ENCODE measurements at regions not wholly inside any gene's neighbourhood (a gene's known extent, or its start where the extent isn't known, plus 50 kb on each side); places are given as distances from the start of the nearest gene placed in this dataset.

DNA sequence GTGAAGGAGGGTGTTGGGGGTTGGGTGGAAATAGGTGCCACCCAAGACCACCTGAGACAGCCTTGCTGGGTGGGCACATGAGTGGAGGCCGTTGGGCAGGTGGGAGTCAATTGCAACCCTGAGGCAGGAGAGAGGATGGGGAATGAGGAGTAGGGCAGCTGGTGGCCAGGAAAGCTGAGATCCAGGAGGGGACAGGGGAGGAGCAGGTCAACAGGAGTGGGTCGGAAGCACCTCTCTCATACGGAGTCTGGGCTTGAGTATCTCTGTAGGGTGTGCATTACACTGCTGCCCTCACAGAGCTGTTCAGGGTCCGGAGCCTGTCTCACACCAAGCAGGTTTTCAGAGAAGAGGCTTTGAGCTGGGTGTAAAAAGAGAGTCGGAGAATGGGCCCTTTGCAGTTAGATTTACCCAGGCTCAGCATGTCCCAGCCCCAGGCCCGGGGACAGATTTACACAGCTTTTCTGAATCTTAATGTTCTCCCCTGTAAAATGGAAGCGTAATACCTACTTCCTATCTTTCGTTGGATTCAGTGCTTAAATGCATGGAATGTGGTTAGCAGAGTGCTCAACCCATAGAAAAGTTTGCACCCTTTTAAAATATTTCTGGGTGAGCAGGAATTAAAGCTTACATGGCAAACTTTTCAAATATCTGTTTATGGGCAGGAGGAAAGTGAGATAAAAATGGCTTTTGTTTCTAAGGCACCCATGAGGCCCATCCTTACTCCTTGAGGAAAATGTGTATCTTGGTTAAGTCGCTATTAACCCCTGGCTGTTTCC lies 144.0 kb upstream of the MYCN start:
- DNase-seq = no peak

DNA sequence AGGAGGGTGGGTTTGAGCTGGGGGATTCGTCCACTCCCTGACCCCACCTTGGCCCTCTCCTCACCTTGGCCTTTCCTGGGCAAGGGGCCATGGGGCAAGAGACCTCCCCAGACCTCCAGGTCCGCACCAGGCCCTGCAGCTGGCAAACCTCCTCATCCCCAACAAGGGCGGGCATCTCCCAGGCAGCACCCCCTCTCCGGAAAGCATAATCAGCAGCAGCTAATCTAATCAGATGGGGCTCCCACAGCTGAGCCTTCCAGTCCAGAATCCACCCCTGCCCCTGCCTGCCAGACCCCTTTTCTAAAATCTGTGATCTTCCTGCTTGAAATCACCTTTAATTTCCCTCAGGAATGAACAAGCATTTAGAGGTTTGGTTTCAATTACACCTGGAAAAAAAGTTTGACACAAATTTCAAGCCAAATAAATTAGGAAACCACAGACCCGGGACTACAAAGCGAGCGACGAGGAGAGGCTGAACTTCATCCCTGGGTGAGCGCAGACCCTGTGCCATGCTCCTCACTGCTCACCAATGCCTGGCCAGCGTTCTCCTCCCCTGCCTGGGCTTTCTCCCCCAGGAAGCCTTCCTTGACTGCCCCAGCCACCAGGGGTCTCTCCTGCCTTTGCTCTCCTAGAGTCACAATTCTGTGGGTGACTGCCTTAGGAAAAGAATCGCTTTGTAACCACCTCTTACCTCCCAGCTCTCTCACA lies 143.0 kb upstream of the MYCN start:
- DNase-seq = no peak

DNA sequence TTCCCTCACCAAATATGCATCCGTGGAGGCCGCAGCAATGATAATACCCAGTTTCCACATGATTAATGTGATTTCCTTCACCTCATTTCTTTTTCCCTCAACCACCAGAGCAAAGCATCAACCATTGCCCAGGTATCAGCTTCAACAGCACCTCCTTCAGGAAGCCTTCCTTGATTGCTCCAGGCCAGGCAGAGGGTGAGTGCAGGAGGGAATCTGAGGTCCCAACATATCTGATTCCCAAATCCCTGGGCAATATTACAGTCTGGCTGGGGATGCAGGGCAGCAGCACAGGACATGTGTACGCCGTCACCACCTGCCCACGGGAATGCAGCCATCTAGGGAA lies 142.4 kb upstream of the MYCN start:
- no peak for DNase-seq

DNA sequence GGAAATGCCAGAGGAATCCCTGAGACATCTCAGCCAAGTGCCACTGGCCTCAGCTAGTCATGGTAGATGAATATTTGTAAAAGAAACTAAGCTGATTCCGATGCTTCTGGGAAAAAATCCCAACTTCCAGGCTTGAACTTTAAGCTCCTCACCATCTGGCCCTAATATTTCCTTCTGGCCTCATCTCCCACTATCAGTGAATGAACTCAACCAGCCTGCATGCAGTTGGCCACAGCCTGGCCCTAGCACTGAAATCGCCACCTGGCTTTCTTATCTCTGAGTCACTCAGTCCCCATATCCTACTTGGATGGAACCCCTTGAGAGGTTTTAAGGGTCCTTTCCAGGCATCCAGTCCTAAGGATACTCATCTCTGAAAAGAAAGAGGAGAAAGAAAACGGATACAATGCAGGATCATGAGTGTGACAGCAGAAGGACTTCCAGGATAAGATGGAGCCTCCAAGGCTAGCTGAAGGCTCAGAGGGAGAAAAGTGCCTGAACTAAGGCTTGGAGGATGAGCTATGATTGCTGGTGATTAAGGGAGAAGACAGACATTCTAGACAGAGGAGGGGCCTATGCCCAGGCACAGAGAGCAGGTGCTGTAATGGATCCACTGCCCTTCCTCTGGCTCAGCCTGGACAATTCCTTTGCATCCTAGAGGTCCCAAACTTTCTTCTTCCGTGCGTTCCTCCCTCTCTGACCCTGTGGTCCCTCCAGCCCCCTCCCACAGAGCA lies 141.5 kb upstream of the MYCN start:
- no peak for DNase-seq

DNA sequence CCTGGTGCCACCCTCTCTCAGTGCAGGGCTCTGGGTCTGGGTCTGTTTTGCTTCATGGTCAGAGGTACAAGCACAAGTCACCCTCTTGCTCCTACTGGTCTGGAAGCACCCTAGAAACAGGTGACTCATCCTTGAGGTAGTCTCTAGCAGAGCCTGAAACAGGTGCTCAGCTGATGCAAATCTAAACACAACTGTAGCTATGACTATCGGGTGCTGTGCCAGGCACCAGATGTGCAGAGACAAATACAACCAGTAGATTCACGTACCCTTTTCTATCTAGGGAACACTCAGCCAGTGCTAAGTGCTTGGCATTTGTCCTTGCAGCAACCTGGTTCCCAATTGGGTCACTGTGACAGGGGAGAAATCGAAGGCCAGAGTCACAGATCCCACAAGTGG lies 140.9 kb upstream of the MYCN start:
- no peak for DNase-seq

DNA sequence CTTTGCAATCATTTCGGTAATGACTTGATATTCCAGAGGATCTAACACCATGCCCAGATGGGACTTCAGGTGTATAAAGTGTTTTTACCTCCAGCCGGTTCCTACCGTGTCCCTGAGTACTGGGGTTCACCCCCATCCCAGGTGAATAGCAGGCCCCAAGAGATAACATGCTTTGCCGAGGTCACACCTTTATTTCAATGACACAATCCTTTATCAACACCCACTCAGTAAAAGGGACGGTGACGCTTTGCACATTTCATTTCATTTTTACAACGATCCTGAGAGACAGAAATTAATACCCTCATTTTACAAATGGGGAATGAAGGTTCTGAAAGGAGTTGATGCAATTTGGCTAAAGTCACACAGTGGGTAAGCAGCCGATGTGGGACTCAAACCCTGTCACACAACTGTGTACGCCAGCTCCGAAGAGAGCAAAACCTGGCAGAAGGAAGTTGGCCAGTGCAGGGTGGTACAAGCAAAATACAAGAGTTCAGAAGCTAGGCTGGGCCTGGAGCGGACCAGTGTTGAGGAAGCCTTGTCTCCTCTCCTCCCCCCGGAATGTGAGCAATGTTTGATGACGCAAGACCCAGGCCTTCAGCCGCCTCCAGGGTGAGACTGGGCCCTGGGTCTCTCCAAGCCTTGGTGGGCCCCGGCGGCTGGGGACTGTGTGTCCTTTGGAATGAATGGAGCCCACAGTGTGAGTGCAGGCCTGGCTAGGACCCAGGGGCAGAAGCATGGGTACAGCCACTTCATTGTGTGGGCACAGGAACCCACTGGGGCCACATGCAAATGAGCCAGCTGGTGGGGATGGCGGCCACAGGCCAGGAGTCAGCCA lies 139.6 kb upstream of the MYCN start:
- DNase-seq = no peak

DNA sequence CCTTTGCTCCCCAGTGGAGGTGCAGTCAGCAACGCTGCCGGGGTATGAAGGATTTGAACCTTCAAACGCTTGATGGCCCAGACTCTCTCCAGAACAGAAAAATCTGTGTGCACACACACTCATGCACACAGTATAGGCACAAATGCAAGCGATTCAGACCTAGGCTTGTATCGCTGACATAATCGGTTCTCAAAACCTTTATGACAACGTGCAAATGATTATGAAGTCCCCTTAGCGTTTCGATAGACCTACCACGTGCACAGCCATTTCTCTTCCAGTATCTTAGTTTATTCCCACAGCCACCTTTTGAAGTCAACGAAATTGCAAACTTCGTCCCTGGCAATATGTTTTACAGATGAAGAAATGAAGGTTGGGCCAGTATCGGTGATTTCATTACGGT lies 138.9 kb upstream of the MYCN start:
- DNase-seq = no peak

DNA sequence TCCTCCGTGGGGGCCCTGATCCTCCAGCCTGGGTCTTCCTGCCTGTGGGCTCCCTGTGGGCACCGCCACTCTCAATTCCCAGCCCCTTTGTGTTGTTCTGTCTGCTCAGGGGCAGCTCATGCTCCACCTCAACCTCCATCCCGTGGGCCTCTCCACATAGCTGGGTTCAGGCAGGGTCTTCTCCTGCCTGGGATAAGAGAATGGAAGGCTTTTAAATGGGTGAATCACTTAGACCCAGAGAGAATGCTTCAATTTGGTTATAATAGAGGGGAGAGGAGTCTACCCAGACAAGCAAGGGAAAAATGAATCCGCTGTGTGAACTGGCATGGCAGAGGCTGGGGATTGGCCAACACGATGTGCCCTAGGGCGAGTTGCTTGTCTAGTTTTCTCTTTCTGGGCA lies 138.4 kb upstream of the MYCN start:
- no peak for DNase-seq

DNA sequence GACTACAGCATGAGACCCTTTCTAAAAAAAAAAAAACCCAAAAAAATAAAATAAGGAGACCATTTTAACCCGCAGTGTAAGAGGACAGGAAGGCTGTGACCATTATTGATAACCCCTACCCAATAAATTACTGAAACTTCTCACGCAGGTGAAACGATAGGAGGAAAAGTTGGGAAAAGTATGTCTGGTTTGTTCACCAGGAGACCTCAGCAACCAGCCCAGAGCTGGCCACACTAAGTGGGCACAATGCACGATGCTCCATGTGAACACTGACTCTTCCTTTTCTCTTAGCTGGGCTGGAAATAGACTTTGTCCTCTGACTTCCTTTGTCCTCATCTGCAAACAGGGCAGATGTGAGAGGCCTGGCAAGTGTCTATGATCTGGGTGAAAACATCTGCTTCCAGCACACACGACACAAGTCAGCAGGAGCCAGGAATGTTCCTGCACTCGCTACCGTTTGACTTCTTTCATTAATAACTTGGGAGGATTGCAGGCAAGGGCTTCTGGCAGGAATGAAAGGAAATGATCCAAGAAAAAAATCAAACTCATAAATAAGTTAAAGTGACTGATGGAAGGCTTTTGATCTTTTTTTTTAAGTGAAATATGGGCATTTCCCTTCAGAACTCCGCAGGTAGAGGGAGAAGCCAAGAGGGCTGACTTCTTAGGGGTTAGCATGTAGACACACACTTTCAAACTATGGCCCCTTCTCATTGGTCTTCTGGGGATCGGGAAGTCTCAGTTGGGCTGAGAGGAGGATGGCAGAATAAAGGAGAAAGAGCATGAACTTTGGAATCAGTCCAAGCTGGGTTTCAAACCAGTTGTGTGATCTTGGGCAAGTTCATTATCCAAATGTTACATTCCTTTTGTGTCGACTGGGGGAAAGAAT lies 137.4 kb upstream of the MYCN start:
- no peak for DNase-seq

DNA sequence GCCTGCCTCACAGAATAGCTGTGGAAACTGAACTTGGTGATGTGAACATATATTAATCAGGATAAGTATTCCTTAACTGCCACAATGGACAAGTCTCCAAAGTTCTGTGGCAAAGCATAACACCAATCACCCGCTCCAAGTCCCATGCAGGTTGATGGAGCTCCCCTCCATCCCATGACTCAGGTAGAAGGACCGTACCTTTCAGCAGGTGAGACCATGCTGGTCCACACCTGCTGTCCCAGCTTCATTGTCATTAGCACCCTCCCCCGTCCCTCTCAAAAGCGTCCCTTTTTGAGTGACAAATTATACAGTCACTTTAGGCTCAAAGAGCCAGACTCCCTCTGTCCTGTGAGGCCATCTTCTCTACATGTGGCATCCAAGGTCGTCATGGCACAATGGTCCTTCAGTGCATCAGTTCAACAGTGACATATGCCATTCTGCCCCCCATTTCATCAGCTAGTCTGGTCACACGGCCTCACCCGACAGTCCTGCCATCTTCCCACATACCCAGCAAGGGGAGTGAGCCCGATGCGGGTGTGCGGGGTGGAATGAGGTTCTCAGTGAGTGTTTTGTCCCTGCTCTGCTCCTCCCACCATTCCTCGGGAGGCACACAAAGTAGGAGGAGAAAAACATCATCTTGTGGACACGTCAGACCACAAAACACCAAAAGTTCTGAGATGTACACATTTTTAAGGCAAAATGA lies 136.7 kb upstream of the MYCN start:
- no peak for DNase-seq

DNA sequence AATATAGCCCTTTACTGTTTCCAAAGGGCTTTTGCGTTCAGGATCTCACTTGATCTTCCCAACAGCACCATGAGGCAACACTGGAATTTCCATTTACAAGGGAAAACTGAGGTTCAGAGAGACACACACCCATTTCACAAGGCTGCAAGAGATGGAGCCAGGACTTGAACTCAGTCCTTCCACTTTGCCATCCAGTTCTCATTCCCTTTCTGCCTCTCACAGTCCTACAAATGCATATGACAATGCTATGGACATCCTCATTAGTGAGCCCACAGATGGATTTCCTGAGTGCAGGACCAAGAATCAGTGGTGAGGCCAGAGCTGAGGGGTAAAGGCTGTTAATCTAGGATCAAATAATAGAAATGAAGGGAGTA lies 136.1 kb upstream of the MYCN start:
- no peak for DNase-seq

DNA sequence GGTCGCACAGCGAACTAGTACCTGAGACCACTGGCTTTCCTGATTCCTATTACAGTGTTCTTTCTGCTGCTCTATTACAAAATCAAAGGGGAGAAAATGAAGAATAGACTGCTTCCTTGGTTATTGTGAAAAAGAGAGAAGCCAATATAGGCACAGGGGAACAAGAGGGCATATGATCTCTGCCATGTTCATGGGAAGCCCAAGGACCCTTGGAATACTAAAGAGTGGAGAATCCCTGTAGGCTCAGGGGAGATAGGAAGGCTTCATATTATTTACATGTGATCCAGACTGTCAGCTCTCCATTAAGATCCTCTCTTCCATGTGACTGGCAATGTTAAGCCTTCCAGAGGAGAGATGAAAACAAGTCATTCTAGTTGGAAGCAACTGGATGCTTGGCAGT lies 135.7 kb upstream of the MYCN start:
- no peak for DNase-seq

DNA sequence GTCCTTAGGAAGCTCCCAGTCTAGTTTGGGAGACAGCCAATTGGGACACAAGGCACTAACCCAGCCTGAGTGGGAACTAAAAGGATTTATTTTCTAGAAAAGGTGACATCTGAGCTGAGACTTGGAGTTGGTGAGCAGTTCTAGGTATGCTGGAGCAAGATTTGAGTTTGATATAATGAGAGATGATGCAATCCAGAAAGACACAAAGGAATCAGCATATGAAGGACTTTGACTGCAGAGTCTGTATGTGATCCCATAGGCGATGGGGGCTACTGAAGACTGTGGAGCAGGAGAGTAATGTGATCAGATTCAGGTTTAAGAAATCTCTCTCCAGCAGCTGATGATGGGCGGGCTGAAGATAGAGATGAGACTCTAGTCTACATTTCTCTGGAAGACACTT lies 135.1 kb upstream of the MYCN start:
- DNase-seq = no peak

DNA sequence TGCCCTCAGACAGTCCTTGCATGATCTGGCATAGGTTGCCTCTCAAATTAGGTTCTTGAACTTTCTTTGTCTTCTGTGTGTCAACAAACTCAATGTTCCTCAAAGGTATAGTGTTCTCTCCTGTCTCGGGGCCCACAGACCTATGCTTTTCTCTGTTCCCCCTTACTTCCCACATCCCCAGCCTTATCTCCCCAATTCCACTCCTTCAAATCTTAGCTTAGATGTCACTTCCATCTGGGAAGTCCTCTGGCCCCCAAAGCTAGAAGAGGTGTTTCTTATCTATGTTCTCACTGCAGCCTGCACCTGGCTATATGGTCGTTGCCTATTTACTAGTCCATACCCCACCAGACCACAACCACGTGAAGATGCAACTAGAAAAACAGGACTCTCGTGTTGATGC lies 134.6 kb upstream of the MYCN start:
- no peak for DNase-seq

DNA sequence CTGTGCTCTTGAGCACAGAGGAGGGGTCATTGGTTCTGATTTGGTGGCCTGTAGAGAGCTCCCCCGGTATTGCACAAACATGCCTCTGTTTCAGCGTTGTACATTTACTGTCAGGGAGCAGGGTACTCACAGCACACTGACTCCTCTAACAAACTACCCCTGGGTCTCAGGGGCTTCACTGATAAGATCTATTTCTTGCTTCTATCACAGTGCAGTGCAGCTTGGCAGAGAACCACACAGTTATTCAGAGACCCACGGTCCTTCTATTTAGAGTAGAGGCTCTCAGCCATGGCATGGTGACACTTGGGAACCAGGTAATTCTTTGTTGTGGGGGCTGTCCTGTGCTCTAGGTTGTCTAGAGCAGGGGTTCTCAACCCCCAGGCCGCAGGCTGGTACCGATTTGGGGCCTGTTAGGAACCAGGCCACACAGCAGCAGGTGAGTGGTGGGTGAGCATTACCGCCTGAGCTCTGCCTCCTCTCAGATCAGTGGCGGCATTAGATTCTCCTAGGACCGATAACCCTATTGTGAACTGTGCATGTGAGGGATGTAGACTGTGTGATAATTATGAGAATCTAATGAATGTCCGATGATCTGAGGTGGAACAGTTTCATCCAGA lies 133.4 kb upstream of the MYCN start:
- DNase-seq = no peak

DNA sequence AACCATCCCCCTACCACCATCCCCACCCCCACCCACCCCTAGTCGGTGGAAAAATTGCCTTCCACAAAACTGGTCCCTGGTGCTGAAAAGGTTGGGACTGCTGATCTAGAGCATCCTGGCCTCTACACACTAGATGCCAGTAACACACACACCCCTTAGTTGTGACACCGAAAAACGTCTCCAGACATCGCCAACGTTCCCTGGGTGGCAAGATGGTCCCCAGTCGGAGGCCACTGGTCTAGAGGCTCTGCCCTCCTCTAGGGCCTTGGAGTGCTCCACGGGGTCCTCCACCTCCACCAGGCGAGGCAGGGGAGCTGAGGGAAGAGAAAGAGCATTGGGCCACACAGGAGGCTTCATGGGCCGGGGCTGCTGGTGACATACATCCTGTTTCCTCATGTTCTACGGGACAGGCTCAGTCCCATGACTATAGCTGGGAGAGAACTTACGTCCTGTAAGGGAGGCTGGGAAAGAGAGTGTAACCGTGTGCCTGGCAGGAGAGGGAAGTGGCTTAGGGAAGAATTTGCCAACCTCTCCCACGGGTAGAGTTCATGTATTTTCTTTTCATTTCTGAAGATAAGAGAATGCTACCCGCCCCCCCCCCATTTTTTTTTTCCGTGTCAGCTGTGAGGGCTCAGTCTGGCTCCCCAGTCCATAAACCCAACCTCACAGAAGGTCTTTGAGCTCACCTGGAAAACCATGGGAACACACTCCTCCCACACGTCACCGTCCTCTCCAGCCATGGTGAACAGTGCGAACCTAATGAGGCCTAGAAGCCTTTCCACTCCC lies 132.7 kb upstream of the MYCN start:
- DNase-seq = no peak

DNA sequence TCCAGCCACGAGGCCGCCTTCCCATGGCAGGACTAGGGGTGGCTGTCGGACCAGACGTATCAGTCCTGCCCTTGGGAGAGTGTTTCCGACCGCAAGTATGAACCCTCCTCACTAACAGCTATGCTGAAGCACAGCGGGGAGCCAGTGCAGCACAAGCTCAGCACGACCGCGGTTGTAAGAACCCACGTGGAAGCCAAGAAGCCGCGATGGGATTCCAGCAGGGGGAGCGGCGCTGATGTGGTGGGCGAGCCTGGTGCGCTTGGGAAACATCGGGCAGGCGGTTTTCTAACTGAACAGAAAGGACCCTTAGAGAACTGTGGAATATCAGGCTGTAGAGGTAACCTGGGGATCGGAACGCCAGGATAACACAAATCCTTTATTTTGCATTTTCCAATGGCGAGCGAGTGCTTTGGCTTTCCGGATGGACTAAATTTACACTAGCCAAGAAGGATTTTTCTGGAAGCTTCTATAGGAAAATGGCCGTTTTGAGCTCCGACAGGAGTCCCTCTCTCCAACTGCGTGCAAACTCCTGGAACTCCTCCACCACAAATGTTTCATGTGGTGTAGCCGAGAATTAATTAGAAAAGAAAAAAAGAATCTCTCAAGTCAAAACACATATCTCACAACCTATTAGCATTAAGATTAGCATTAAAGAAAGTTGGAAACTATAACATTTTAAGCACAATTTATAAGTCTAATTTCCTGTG lies 132.0 kb upstream of the MYCN start:
- no peak for DNase-seq

DNA sequence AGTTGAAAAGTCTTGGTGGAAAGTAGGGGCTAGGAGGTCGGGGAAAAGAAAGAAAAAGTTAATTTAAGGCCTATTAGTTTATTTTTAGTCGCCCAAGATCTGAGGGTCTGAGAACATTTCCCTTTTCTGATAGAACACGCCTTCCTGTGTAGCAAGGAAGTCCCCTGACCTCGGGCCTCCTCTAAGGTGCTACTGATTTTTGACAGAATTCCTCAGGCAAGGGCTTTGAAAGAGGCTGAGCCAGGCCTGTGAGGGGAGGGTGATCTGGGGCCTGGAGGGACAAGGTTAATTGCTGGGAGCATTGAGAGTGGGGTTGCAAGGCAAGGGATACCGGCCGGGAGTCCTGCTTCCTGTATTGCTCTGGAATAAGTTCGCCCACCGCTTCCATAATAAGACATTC lies 131.4 kb upstream of the MYCN start:
- no peak for DNase-seq

DNA sequence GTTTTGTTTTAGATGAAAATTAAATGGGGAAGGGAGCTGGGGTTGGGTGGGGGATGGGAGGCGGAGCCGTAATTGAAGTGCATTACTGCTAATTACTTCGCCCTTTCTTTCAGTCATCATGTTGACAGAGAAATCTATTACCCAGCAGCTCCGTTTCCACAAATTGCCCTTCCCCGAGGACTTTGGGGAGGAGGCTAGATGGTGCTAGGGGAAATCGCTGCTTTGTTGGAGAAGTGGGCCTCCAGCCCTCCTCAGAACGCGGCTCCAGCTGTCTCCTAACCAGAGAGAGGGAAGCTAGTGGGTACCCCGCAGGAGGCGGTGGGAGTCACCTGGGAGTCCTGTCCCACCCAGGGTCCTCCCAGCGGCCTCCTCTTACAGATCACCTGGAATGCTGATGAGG lies 130.9 kb upstream of the MYCN start:
- no peak for DNase-seq
